IMR-90 (cell line): ENCODE measurements at regions not wholly inside any gene's neighbourhood (a gene's known extent, or its start where the extent isn't known, plus 50 kb on each side); places are given as distances from the start of the nearest gene placed in this dataset.

Source experiments
- ATAC-seq: fragments of 200-7000 bp; cut with Tn5 transposase; 2 replicates; pipeline ENCODE4 v1.9.1; 2020; ENCODE audit warnings: low read depth, mild to moderate bottlenecking, moderate library complexity
- BruUV-seq: library from RNA; stranded (reverse); fragments of 400-500 nt; replicated peaks from 2 replicates; lab custom pipeline; 2021; lab: Mats Ljungman, UMichigan
- CTCF ChIA-PET: fragments of 300-600 bp; formaldehyde crosslinking; extraction: SDS; loops from one replicate; lab custom pipeline; 2021; ENCODE audit warnings: antibody characterized with exemption; lab: Yijun Ruan, JAX
- POLR2A ChIA-PET: fragments of 300-600 bp; sonication (Branson Sonifier 250); formaldehyde crosslinking; loops from one replicate; lab custom pipeline; 2022; ENCODE audit warnings: antibody characterized with exemption; ENCODE audit not compliant: unreplicated experiment; lab: Charles Lee
- DNase-seq: peaks from one replicate; pipeline ENCODE4 v3.0.0; 2013
- H2AFZ ChIP-seq: replicated peaks from 2 replicates; pipeline ENCODE3; 2013; ENCODE audit warnings: low read length, mild to moderate bottlenecking; ENCODE audit not compliant: poor library complexity
- H2AK5ac ChIP-seq: 2 replicates; pipeline ENCODE4 v1.6.1; 2013; ENCODE audit warnings: low read depth, low read length, inconsistent platforms
- H2AK9ac ChIP-seq: replicated peaks from 2 replicates; pipeline ENCODE3; 2013; ENCODE audit warnings: mild to moderate bottlenecking, low read depth, low read length, moderate library complexity; ENCODE audit not compliant: poor library complexity
- H2BK120ac ChIP-seq: 2 replicates; pipeline ENCODE4 v1.6.1; 2013; ENCODE audit warnings: low read depth, low read length, inconsistent platforms
- H2BK15ac ChIP-seq: 3 replicates; pipeline ENCODE4 v1.6.1; 2013; ENCODE audit warnings: low read depth, low read length, inconsistent platforms
- H2BK20ac ChIP-seq: 2 replicates; pipeline ENCODE4 v1.6.1; 2013; ENCODE audit warnings: low read depth, mild to moderate bottlenecking, inconsistent platforms, low read length, moderate library complexity
- H2BK5ac ChIP-seq: 2 replicates; pipeline ENCODE4 v1.6.1; 2013; ENCODE audit warnings: mild to moderate bottlenecking, low read depth, low read length, inconsistent platforms; ENCODE audit not compliant: poor library complexity, severe bottlenecking
- H3K14ac ChIP-seq: replicated peaks from 2 replicates; pipeline ENCODE4 v1.6.1; 2013; ENCODE audit warnings: low read depth, low read length, inconsistent platforms
- H3K18ac ChIP-seq: 2 replicates; pipeline ENCODE4 v1.6.1; 2013; ENCODE audit warnings: low read depth, low read length, control low read depth
- H3K23ac ChIP-seq: 2 replicates; pipeline ENCODE4 v1.6.1; 2013; ENCODE audit warnings: low read depth, low read length, inconsistent platforms
- H3K27ac ChIP-seq: 2 replicates; pipeline ENCODE4 v1.5.1; 2013; ENCODE audit warnings: mild to moderate bottlenecking, control low read depth, low read length; ENCODE audit not compliant: insufficient read depth
- H3K27me3 ChIP-seq: 2 replicates; pipeline ENCODE4 v1.6.1; 2013; ENCODE audit warnings: low read length; ENCODE audit not compliant: control insufficient read depth, insufficient read depth
- H3K36me3 ChIP-seq: 2 replicates; pipeline ENCODE4 v1.6.1; 2013; ENCODE audit warnings: low read length, mixed read lengths; ENCODE audit not compliant: control insufficient read depth, insufficient read depth
- H3K4ac ChIP-seq: 2 replicates; pipeline ENCODE4 v1.6.1; 2013; ENCODE audit warnings: low read depth, low read length, inconsistent platforms
- H3K4me1 ChIP-seq: 2 replicates; pipeline ENCODE4 v1.6.1; 2013; ENCODE audit warnings: low read length, mixed read lengths; ENCODE audit not compliant: control insufficient read depth, insufficient read depth
- H3K4me2 ChIP-seq: 2 replicates; pipeline ENCODE4 v1.6.1; 2013; ENCODE audit warnings: low read depth, mild to moderate bottlenecking, control low read depth, low read length, moderate library complexity
- H3K4me3 ChIP-seq: 2 replicates; pipeline ENCODE4 v1.5.1; 2013; ENCODE audit warnings: low read depth, mild to moderate bottlenecking, control low read depth, low read length, moderate library complexity; ENCODE audit not compliant: insufficient read depth
- H3K56ac ChIP-seq: 2 replicates; pipeline ENCODE4 v1.6.1; 2013; ENCODE audit warnings: low read length, inconsistent platforms; ENCODE audit not compliant: insufficient read depth; ENCODE audit errors: extremely low read depth
- H3K79me1 ChIP-seq, 2 experiments: 2 replicates each; pipeline ENCODE4 v1.6.1; 2013; ENCODE audit warnings: low read length in 2 of 2, inconsistent platforms in 1 of 2, low read depth in 1 of 2
- H3K9ac ChIP-seq: 2 replicates; pipeline ENCODE4 v1.6.1; 2013; ENCODE audit warnings: low read depth, low read length, control low read depth
- H3K9me1 ChIP-seq: 2 replicates; pipeline ENCODE4 v1.6.1; 2013; ENCODE audit warnings: low read length, inconsistent platforms; ENCODE audit not compliant: insufficient read depth
- H3K9me3 ChIP-seq: 2 replicates; pipeline ENCODE4 v1.6.1; 2013; ENCODE audit warnings: low read length; ENCODE audit not compliant: control insufficient read depth, insufficient read depth
- H4K20me1 ChIP-seq: 2 replicates; pipeline ENCODE4 v1.6.1; 2013; ENCODE audit warnings: low read length, inconsistent platforms; ENCODE audit not compliant: insufficient read depth
- H4K5ac ChIP-seq: 2 replicates; pipeline ENCODE4 v1.6.1; 2013; ENCODE audit warnings: mild to moderate bottlenecking, low read depth, low read length, control low read depth
- H4K8ac ChIP-seq, 2 experiments: 2 replicates each; pipeline ENCODE4 v1.6.1; 2013; ENCODE audit warnings: low read depth in 2 of 2, low read length in 2 of 2, control low read depth in 1 of 2, inconsistent platforms in 1 of 2
- H4K91ac ChIP-seq: 2 replicates; pipeline ENCODE4 v1.6.1; 2013; ENCODE audit warnings: low read depth, low read length, inconsistent platforms; ENCODE audit not compliant: insufficient read depth
- BHLHE40 ChIP-seq: fragments of 150-350 bp; IDR thresholded peaks from 2 replicates; pipeline ENCODE4 v1.6.1; 2016; ENCODE audit warnings: mild to moderate bottlenecking, low read depth, low read length
- MAFK ChIP-seq: IDR thresholded peaks from 2 replicates; pipeline ENCODE4 v1.6.1; 2012; ENCODE audit warnings: low read depth, low read length, improper control_type of control experiment
- MAZ ChIP-seq: IDR thresholded peaks from 2 replicates; pipeline ENCODE4 v1.6.1; 2012; ENCODE audit warnings: low read depth, mild to moderate bottlenecking, low read length, improper control_type of control experiment, moderate library complexity, borderline replicate concordance
- MXI1 ChIP-seq: IDR thresholded peaks from 2 replicates; pipeline ENCODE4 v1.6.1; 2012; ENCODE audit warnings: low read depth, mild to moderate bottlenecking, low read length, moderate library complexity, borderline replicate concordance
- NFE2L2 ChIP-seq: fragments of 150-350 bp; IDR thresholded peaks from 2 replicates; pipeline ENCODE4 v1.6.1; 2016; ENCODE audit warnings: low read depth, mild to moderate bottlenecking, low read length
- POLR2A ChIP-seq: IDR thresholded peaks from 2 replicates; pipeline ENCODE4 v1.6.1; 2012; ENCODE audit warnings: mild to moderate bottlenecking, low read depth, low read length
- RCOR1 ChIP-seq: IDR thresholded peaks from 2 replicates; pipeline ENCODE4 v1.6.1; 2012; ENCODE audit warnings: mild to moderate bottlenecking, low read length, improper control_type of control experiment; ENCODE audit not compliant: insufficient replicate concordance
- WGBS, 2 experiments: methylation state at CpG; one replicate each; pipeline versions ENCODE4 v1.1.5 to v1.1.7; 2013; ENCODE audit warnings: missing lambda C conversion rate in 2 of 2; ENCODE audit not compliant: insufficient read length in 1 of 2; ENCODE audit errors: extremely low coverage in 2 of 2; 5-methylcytosine and 5-hydroxymethylcytosine counted together
- dilution Hi-C: fragments of 300-500 bp; cut with HindIII; formaldehyde crosslinking; loops from one replicate; pipeline ENCODE4 v1.14.3; 2018; ENCODE audit warnings: low sequenced_read_pairs; ENCODE audit not compliant: unreplicated experiment
- in situ Hi-C: fragments of 300-500 bp; cut with MboI; formaldehyde crosslinking; loops from 3 replicates; pipeline ENCODE4 v1.14.3; 2019; ENCODE audit warnings: low sequenced_read_pairs, inconsistent platforms, mixed read lengths
- intact Hi-C: fragments of 100-400 bp; cut with micrococcal nuclease; formaldehyde crosslinking; loops from 2 replicates; pipeline ENCODE4 v1.10.0; 2022
- TF ChIP-seq, protein P1 (sequence below): fragments of 150-350 bp; IDR thresholded peaks from 2 replicates; pipeline ENCODE4 v1.6.1; 2016; ENCODE audit warnings: low read depth, mild to moderate bottlenecking, low read length, moderate library complexity, borderline replicate concordance
- TF ChIP-seq, protein P2 (sequence below): conservative IDR thresholded peaks from 2 replicates; pipeline ENCODE4 v1.5.1; 2012; ENCODE audit warnings: mild to moderate bottlenecking, low read depth, low read length, improper control_type of control experiment

GRCh38 chr5:29972597-29972996 is 1220.9 kb upstream of the CDH6 start:
- Histone ChIP-seq H4K20me1 (no peaks in the 10 kb centered on the region), H2BK5ac (no peak overlapping the region), H3K56ac (no peak overlapping the region), H2AK5ac (no peak overlapping the region), H3K4me3 (no peak overlapping the region), H3K36me3 (no peaks in the 10 kb centered on the region), H3K23ac (no peak overlapping the region), H3K79me1 (no peaks in the 10 kb centered on the region), H3K27me3 (no peaks in the 10 kb centered on the region), H3K18ac (no peak overlapping the region), H2BK15ac (no peak overlapping the region), H4K91ac (no peak overlapping the region), H2BK120ac (no peak overlapping the region), H3K4me2 (no peak overlapping the region), H2BK20ac (no peak overlapping the region), H3K9ac (no peak overlapping the region), H3K9me3 (peaks cover 3% of the 10 kb centered on the region), H4K8ac (no peak overlapping the region), H3K9me1 (no peaks in the 10 kb centered on the region), H3K4ac (no peak overlapping the region), H2AFZ (no peak overlapping the region), H3K14ac (no peak overlapping the region), H3K27ac (no peak overlapping the region), H3K4me1 (no peaks in the 10 kb centered on the region), H4K5ac (no peak overlapping the region), H2AK9ac (no peak overlapping the region)
- dilution Hi-C loops (no loop called here), in situ Hi-C loops (no loop called here), intact Hi-C loops (no loop called here)
- TF ChIP-seq POLR2A (no peak), BHLHE40 (no peak), NFE2L2 (no peak), RCOR1 (no peak), MXI1 (no peak), MAFK (no peak), MAZ (no peak)
- TF ChIP-seq, protein P1, sequence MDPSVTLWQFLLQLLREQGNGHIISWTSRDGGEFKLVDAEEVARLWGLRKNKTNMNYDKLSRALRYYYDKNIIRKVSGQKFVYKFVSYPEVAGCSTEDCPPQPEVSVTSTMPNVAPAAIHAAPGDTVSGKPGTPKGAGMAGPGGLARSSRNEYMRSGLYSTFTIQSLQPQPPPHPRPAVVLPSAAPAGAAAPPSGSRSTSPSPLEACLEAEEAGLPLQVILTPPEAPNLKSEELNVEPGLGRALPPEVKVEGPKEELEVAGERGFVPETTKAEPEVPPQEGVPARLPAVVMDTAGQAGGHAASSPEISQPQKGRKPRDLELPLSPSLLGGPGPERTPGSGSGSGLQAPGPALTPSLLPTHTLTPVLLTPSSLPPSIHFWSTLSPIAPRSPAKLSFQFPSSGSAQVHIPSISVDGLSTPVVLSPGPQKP: no peak
- TF ChIP-seq, protein P2, sequence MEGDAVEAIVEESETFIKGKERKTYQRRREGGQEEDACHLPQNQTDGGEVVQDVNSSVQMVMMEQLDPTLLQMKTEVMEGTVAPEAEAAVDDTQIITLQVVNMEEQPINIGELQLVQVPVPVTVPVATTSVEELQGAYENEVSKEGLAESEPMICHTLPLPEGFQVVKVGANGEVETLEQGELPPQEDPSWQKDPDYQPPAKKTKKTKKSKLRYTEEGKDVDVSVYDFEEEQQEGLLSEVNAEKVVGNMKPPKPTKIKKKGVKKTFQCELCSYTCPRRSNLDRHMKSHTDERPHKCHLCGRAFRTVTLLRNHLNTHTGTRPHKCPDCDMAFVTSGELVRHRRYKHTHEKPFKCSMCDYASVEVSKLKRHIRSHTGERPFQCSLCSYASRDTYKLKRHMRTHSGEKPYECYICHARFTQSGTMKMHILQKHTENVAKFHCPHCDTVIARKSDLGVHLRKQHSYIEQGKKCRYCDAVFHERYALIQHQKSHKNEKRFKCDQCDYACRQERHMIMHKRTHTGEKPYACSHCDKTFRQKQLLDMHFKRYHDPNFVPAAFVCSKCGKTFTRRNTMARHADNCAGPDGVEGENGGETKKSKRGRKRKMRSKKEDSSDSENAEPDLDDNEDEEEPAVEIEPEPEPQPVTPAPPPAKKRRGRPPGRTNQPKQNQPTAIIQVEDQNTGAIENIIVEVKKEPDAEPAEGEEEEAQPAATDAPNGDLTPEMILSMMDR: no peak
- CTCF ChIA-PET: no interaction called here
- DNase-seq (no peak), ATAC-seq (no peak)
- POLR2A ChIA-PET: no interaction called here
- WGBS, 2 experiments: no CpG with 5 or more reads among the region's 3 CpGs
- no TSS peak for BruUV-seq
